K562 (cell line): ENCODE measurements at regions not wholly inside any gene's neighbourhood (a gene's known extent, or its start where the extent isn't known, plus 50 kb on each side); places are given as distances from the start of the nearest gene placed in this dataset.

Experiments used
- ATAC-seq: fragments of 200-7000 bp; cut with Tn5 transposase; 3 replicates; pipeline ENCODE4 v1.9.1; 2020; ENCODE audit warnings: moderate library complexity
- BruUV-seq: library from RNA; stranded (reverse); fragments of 400-500 nt; replicated peaks from 2 replicates; lab custom pipeline; 2021; lab: Mats Ljungman, UMichigan
- CTCF ChIA-PET: fragments of 300-600 bp; formaldehyde crosslinking; extraction: SDS; loops from one replicate; lab custom pipeline; 2021; ENCODE audit warnings: low intra/inter-chr PET ratio; lab: Yijun Ruan, JAX
- POLR2A ChIA-PET: fragments of 300-600, 350-650 bp; sonication (Branson Sonifier 250); formaldehyde crosslinking; extraction: SDS; loops from one replicate; lab custom pipeline; 2021; ENCODE audit warnings: antibody characterized with exemption, inconsistent platforms; lab: Yijun Ruan, JAX
- DNase-seq, 4 experiments: peaks; one replicate each; pipeline versions ENCODE4 v3.0.0 to v3.0.0-alpha.2; 2011 to 2018; ENCODE audit warnings: low spot score in 3 of 4, mixed read lengths in 3 of 4; ENCODE audit errors: extremely low read depth in 1 of 4
- FAIRE-seq: peaks from 2 replicates; lab custom pipeline; 2011; peaks lifted over from hg19 to GRCh38; lab: Jason Lieb, UNC
- H2AFZ ChIP-seq: 2 replicates; pipeline ENCODE4 v1.6.0; 2011; ENCODE audit warnings: low read depth, low read length, control low read depth, inconsistent platforms
- H3K27ac ChIP-seq: fragments of 200-600 bp; 3 replicates; pipeline ENCODE4 v1.8.0; 2011; ENCODE audit warnings: low read depth, mild to moderate bottlenecking, control low read depth, inconsistent platforms, low read length, moderate library complexity, mixed read lengths; ENCODE audit errors: extremely low read depth
- H3K27me3 ChIP-seq, 2 experiments: fragments of 300-600 bp in 1 of 2; 2 replicates in 1 of 2; 3 replicates in 1 of 2; pipeline versions ENCODE4 v1.6.0 to v1.8.0; 2011; ENCODE audit warnings: inconsistent platforms in 2 of 2, low read length in 2 of 2, mild to moderate bottlenecking in 1 of 2, mixed read lengths in 1 of 2, moderate library complexity in 1 of 2; ENCODE audit not compliant: control insufficient read depth in 2 of 2, insufficient read depth in 2 of 2
- H3K36me3 ChIP-seq: fragments of 300-600 bp; 3 replicates; pipeline ENCODE4 v1.8.0; 2011; ENCODE audit warnings: mild to moderate bottlenecking, low read length, inconsistent platforms; ENCODE audit not compliant: control insufficient read depth, insufficient read depth
- H3K4me1 ChIP-seq, 2 experiments: fragments of 200-600 bp in 1 of 2; replicated peaks in 1 of 2; 2 replicates in 1 of 2; 3 replicates in 1 of 2; pipeline versions ENCODE4 v1.5.1 to v1.8.0; 2011; ENCODE audit warnings: inconsistent platforms in 2 of 2, low read length in 2 of 2, mild to moderate bottlenecking in 1 of 2, mixed read lengths in 1 of 2, moderate library complexity in 1 of 2; ENCODE audit not compliant: control insufficient read depth in 2 of 2, insufficient read depth in 2 of 2
- H3K4me2 ChIP-seq: 2 replicates; pipeline ENCODE4 v1.6.1; 2011; ENCODE audit warnings: low read length, control low read depth, inconsistent platforms, mixed read lengths; ENCODE audit not compliant: insufficient read depth
- H3K4me3 ChIP-seq: fragments of 200-600 bp; sonication (generic), shearing (Covaris generic); 2 replicates; pipeline ENCODE4 v1.5.1; 2016; ENCODE audit warnings: control low read depth, inconsistent platforms
- H3K79me2 ChIP-seq: fragments of 200-600 bp; 3 replicates; pipeline ENCODE4 v1.8.0; 2011; ENCODE audit warnings: low read length, inconsistent platforms; ENCODE audit not compliant: control insufficient read depth, insufficient read depth
- H3K9ac ChIP-seq, 2 experiments: 2 replicates each; pipeline versions ENCODE4 v1.6.0 to v1.6.1; 2011; ENCODE audit warnings: low read depth in 2 of 2, low read length in 2 of 2, control low read depth in 1 of 2, inconsistent platforms in 1 of 2, mild to moderate bottlenecking in 1 of 2, mixed read lengths in 1 of 2; ENCODE audit not compliant: insufficient read depth in 1 of 2
- H3K9me1 ChIP-seq: one replicate; pipeline ENCODE4 v1.6.0; 2011; ENCODE audit warnings: inconsistent platforms, mild to moderate bottlenecking, low read length, moderate library complexity; ENCODE audit not compliant: control insufficient read depth, insufficient read depth
- H3K9me3 ChIP-seq: replicated peaks from 2 replicates; pipeline ENCODE4 v1.5.1; 2011; ENCODE audit warnings: low read depth, low read length, inconsistent platforms; ENCODE audit not compliant: control insufficient read depth, insufficient read depth
- H4K20me1 ChIP-seq: replicated peaks from 2 replicates; pipeline ENCODE4 v1.6.1; 2011; ENCODE audit warnings: low read length, inconsistent platforms, mixed read lengths; ENCODE audit not compliant: control insufficient read depth, insufficient read depth
- CBX1 ChIP-seq: sonication (generic); IDR thresholded peaks from 2 replicates; pipeline ENCODE4 v1.6.1; 2016; ENCODE audit warnings: antibody characterized with exemption, low read depth, mild to moderate bottlenecking
- HMGN3 ChIP-seq: IDR thresholded peaks from 2 replicates; pipeline ENCODE4 v1.6.1; 2011; ENCODE audit warnings: borderline replicate concordance, low read depth, mild to moderate bottlenecking, mixed read lengths, low read length; ENCODE audit not compliant: insufficient read length; ENCODE audit errors: extremely low read depth
- HOXB6 ChIP-seq: fragments of 250-450 bp; sonication (Bioruptor Pico); IDR thresholded peaks from 2 replicates; pipeline ENCODE4 v1.5.1; 2022; ENCODE audit warnings: mild to moderate bottlenecking, borderline replicate concordance
- IFI16 ChIP-seq: fragments of 250-450 bp; sonication (Bioruptor Pico); IDR thresholded peaks from 2 replicates; pipeline ENCODE4 v2.1.2; 2022; ENCODE audit warnings: mild to moderate bottlenecking, inconsistent platforms
- MAFF ChIP-seq: IDR thresholded peaks from 2 replicates; pipeline ENCODE4 v1.6.1; 2012; ENCODE audit warnings: low read length, improper control_type of control experiment
- MYBL2 ChIP-seq, 2 experiments: fragments of 450-650 bp in 1 of 2; sonication (generic) in 1 of 2; formaldehyde crosslinking in 1 of 2; IDR thresholded peaks; 2 replicates each; pipeline versions ENCODE4 v1.6.1 to v1.8.1; 2017 to 2022; ENCODE audit warnings: borderline replicate concordance in 1 of 2, inconsistent platforms in 1 of 2, low read depth in 1 of 2, mild to moderate bottlenecking in 1 of 2, missing genetic modification reagents in 1 of 2, moderate library complexity in 1 of 2
- NR3C1 ChIP-seq: sonication (generic); formaldehyde crosslinking; IDR thresholded peaks from 2 replicates; pipeline ENCODE4 v1.8.1; 2022; ENCODE audit warnings: missing genetic modification reagents
- RAD21 ChIP-seq, 2 experiments: fragments of 250-450 bp in 1 of 2; fragments of 450-650 bp in 1 of 2; sonication (Bioruptor Pico) in 1 of 2; formaldehyde crosslinking in 1 of 2; IDR thresholded peaks in 1 of 2; conservative IDR thresholded peaks in 1 of 2; 2 replicates each; pipeline versions ENCODE4 v1.4.0 to v1.8.0; 2020 to 2022; ENCODE audit warnings: mild to moderate bottlenecking in 2 of 2, moderate library complexity in 1 of 2
- RBFOX2 ChIP-seq: fragments of 200-400 bp; formaldehyde crosslinking; IDR thresholded peaks from 2 replicates; pipeline ENCODE4 v1.6.1; 2017; ENCODE audit warnings: low read depth, mild to moderate bottlenecking, low read length, moderate library complexity
- SREBF1 ChIP-seq: fragments of 150-350 bp; IDR thresholded peaks from 2 replicates; pipeline ENCODE4 v1.6.1; 2014; ENCODE audit warnings: antibody characterized with exemption, low read depth, low read length, borderline replicate concordance
- ZNF140 ChIP-seq: fragments of 250-450 bp; sonication (Bioruptor Pico); IDR thresholded peaks from 2 replicates; pipeline ENCODE4 v1.8.0; 2021; ENCODE audit warnings: moderate library complexity, mild to moderate bottlenecking, inconsistent platforms
- WGBS: fragments of 100-300 bp; shearing (Covaris generic); methylation state at CpG from one replicate; pipeline ENCODE4 v1.1.6; 2016; ENCODE audit warnings: low coverage, mixed read lengths; ENCODE audit not compliant: insufficient coverage; ENCODE audit errors: missing lambda C conversion rate; 5-methylcytosine and 5-hydroxymethylcytosine counted together
- in situ Hi-C: fragments of 300-500 bp; cut with MboI; formaldehyde crosslinking; loops from 4 replicates; pipeline ENCODE4 v1.15.0; 2018; ENCODE audit warnings: inconsistent platforms, mixed read lengths
- intact Hi-C: fragments of 100-400 bp; cut with micrococcal nuclease; formaldehyde crosslinking; loops from 2 replicates; pipeline ENCODE4 v1.14.2; 2022
- TF ChIP-seq, protein P1 (sequence below): fragments of 250-450 bp; sonication (Bioruptor Pico); IDR thresholded peaks from 2 replicates; pipeline ENCODE4 v1.4.0; 2020; ENCODE audit warnings: borderline replicate concordance
- TF ChIP-seq, protein P2 (sequence below): IDR thresholded peaks from 2 replicates; pipeline ENCODE4 v1.6.1; 2011; ENCODE audit warnings: borderline replicate concordance, low read depth, mild to moderate bottlenecking, moderate library complexity, low read length; ENCODE audit not compliant: insufficient read depth, poor library complexity, severe bottlenecking
- TF ChIP-seq, protein P3 (sequence below): fragments of 450-650 bp; IDR thresholded peaks from 2 replicates; pipeline ENCODE4 v1.6.1; 2017; ENCODE audit warnings: antibody characterized with exemption

DNA sequence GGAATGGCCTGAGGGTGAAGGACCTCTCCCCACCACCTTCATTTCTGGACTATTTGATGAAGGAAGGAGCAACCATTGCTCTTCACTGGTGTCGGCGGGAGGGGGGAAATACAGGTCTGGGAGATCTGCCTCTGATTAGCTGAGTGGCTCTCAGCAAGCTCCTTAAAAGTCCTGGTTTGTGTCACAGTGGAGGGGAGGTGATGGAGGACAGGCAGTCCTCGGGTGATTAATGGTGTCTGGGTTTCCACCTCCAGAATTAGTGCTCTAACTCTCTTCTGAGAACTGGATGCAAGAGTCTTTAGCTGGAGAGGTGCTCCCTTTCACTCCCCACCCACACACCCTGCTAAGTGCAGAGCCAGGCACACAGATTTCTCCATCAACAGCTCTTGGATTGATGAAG lies 83.2 kb downstream of the TTC32 start:
- Histone ChIP-seq H3K36me3 (no peaks in the 10 kb centered on the region), H3K9me3 (no peaks in the 10 kb centered on the region), H3K79me2 (no peaks in the 10 kb centered on the region), H3K4me3 (no peak overlapping the region), H3K9ac (no peak overlapping the region), H3K27ac (no peak overlapping the region), H3K4me2 (no peak overlapping the region), H3K9me1 (no peaks in the 10 kb centered on the region), H3K27me3 (peaks cover 0 to 18% of the 10 kb centered on the region in 2 experiments; a peak in 2 of 5 replicates), H2AFZ (no peak overlapping the region), H4K20me1 (no peaks in the 10 kb centered on the region), H3K4me1 (no peaks in the 10 kb centered on the region)
- FAIRE-seq (no peak), DNase-seq (no peak), ATAC-seq (no peak)
- WGBS = 0% methylated on average over 3 of the region's 3 CpGs
- POLR2A ChIA-PET = no interaction called here
- intact Hi-C loops (no loop called here), in situ Hi-C loops (no loop called here)
- BruUV-seq = no TSS peak
- CTCF ChIA-PET = no interaction called here
- TF ChIP-seq MYBL2 (IDR thresholded peaks at IDR 0.05; ENCODE audit: low read depth) (no peak), MYBL2 (CRISPR knock-in tag; IDR thresholded peaks at IDR 0.05; ENCODE audit: borderline replicate concordance) (no peak), RAD21 (CRISPR knock-in tag; conservative IDR thresholded peaks at IDR 0.05 in 1 of 2, IDR thresholded peaks at IDR 0.05 in 1 of 2) (no peak), HMGN3 (no peak), ZNF140 (CRISPR knock-in tag) (no peak), SREBF1 (no peak), MAFF (no peak), IFI16 (CRISPR knock-in tag) (no peak), CBX1 (no peak), RBFOX2 (no peak), HOXB6 (CRISPR knock-in tag) (no peak), NR3C1 (CRISPR knock-in tag) (no peak)
- TF ChIP-seq, protein P1, sequence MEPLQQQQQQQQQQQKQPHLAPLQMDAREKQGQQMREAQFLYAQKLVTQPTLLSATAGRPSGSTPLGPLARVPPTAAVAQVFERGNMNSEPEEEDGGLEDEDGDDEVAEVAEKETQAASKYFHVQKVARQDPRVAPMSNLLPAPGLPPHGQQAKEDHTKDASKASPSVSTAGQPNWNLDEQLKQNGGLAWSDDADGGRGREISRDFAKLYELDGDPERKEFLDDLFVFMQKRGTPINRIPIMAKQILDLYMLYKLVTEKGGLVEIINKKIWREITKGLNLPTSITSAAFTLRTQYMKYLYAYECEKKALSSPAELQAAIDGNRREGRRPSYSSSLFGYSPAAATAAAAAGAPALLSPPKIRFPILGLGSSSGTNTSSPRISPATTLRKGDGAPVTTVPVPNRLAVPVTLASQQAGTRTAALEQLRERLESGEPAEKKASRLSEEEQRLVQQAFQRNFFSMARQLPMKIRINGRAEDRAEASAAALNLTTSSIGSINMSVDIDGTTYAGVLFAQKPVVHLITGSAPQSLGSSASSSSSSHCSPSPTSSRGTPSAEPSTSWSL (CRISPR knock-in tag) = no peak
- TF ChIP-seq, protein P2, sequence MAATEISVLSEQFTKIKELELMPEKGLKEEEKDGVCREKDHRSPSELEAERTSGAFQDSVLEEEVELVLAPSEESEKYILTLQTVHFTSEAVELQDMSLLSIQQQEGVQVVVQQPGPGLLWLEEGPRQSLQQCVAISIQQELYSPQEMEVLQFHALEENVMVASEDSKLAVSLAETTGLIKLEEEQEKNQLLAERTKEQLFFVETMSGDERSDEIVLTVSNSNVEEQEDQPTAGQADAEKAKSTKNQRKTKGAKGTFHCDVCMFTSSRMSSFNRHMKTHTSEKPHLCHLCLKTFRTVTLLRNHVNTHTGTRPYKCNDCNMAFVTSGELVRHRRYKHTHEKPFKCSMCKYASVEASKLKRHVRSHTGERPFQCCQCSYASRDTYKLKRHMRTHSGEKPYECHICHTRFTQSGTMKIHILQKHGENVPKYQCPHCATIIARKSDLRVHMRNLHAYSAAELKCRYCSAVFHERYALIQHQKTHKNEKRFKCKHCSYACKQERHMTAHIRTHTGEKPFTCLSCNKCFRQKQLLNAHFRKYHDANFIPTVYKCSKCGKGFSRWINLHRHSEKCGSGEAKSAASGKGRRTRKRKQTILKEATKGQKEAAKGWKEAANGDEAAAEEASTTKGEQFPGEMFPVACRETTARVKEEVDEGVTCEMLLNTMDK = no peak
- TF ChIP-seq, protein P3, sequence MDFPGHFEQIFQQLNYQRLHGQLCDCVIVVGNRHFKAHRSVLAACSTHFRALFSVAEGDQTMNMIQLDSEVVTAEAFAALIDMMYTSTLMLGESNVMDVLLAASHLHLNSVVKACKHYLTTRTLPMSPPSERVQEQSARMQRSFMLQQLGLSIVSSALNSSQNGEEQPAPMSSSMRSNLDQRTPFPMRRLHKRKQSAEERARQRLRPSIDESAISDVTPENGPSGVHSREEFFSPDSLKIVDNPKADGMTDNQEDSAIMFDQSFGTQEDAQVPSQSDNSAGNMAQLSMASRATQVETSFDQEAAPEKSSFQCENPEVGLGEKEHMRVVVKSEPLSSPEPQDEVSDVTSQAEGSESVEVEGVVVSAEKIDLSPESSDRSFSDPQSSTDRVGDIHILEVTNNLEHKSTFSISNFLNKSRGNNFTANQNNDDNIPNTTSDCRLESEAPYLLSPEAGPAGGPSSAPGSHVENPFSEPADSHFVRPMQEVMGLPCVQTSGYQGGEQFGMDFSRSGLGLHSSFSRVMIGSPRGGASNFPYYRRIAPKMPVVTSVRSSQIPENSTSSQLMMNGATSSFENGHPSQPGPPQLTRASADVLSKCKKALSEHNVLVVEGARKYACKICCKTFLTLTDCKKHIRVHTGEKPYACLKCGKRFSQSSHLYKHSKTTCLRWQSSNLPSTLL = no peak
